ENCODE measurements at regions not wholly inside any gene's neighbourhood (a gene's known extent, or its start where the extent isn't known, plus 50 kb on each side); places are given as distances from the start of the nearest gene placed in this dataset.
"Not testable (repeated sequence)": the region's sequence is repeated elsewhere in the genome, so short reads cannot be mapped to it uniquely, and the experiment has no call there.

- no peak for FAIRE-seq
- DNase-seq (ENCODE audit: extremely low spot score, insufficient read length, low read depth) = no peak
Observed at GRCh38 chr3:78201091-78201490, 1161.2 kb downstream of the ROBO2 start.

GRCh38 chr3:78204977-78205376 is 1165.1 kb downstream of the ROBO2 start:
- FAIRE-seq = no peak
- DNase-seq (ENCODE audit: extremely low spot score, insufficient read length, low read depth) = no peak

DNA sequence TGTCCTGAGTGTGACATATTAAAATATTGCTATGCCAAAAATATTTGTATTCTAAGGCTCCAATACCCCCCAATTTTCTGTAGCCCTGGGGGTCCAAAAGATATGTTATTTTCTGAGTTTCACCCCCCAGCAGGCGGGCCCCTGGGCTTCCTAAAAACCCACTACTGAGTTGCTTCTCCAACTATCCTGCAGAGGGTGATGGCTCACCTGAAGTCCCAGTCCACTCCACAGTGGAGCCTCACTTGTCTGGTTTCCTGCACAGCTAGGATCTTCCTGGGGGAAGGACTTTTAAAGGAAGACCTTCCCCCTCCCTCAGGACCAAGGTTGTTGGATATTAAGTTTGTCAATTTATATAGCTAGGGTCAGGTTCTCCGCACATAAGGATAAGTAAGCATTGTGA is 1181.4 kb downstream of the ROBO2 start:
- FAIRE-seq = no peak
- no peak for DNase-seq (ENCODE audit: extremely low spot score, insufficient read length, low read depth)

GRCh38 chr3:78221796-78222195 is 1181.9 kb downstream of the ROBO2 start:
- FAIRE-seq = no peak
- no peak for DNase-seq (ENCODE audit: extremely low spot score, insufficient read length, low read depth)

- FAIRE-seq = no peak
- DNase-seq (ENCODE audit: extremely low spot score, insufficient read length, low read depth) = no peak
Observed at GRCh38 chr3:78235841-78236240, 1195.9 kb downstream of the ROBO2 start.

- no peak for FAIRE-seq
Observed at GRCh38 chr3:78238811-78239210, 1198.9 kb downstream of the ROBO2 start.

GRCh38 chr3:78242724-78243123 is 1202.8 kb downstream of the ROBO2 start:
- no peak for DNase-seq (ENCODE audit: extremely low spot score, insufficient read length, low read depth)
- no peak for FAIRE-seq

More at GRCh38 chr3:78238811-78239210, 1198.9 kb downstream of the ROBO2 start:
- no peak for DNase-seq (ENCODE audit: extremely low spot score, insufficient read length, low read depth)

DNA sequence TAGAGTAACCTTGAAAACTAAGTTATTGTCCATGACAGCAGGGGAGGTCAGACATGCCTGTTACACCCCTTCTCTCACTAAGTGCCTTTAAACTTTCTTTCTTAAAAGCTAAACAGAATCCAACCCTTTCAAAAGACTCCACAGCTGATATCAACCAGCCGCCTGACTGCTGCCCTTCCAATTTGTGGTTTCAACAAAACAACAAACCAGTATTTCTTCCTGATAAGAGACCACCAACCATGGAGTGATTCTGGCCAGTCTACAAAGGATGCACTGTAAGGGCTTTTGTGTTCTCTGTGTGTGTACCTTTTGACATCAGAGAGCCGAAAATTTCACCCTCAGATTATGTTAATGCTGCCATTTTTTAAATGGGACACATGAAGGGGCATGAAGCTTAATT is 1204.2 kb downstream of the ROBO2 start:
- no peak for DNase-seq (ENCODE audit: extremely low spot score, insufficient read length, low read depth)
- FAIRE-seq = no peak

- FAIRE-seq (no peak), DNase-seq (ENCODE audit: extremely low spot score, insufficient read length, low read depth) (no peak)
Observed at GRCh38 chr3:78249294-78249693, 1209.4 kb downstream of the ROBO2 start.

GRCh38 chr3:78253860-78254259 is 1214.0 kb downstream of the ROBO2 start:
- FAIRE-seq = no peak

DNA sequence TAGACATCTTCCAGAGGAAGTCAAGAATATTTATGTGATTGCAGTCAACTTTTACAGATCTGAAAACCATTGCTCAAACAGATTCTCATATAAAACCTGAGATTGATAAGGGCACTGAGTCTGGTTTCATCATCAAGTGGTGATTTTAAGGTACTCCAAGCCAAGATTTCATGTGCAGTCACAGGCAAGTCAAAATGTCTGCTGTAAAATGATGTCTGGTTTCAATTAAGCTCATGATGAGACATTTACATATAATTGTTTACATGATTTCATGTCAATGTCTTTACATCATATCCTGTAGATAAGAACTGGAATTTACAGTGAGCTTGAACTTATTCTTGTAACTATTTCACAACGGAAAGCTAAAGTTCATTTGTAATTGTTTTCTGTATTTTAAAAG is 1215.5 kb downstream of the ROBO2 start:
- FAIRE-seq = no peak
- DNase-seq (ENCODE audit: extremely low spot score, insufficient read length, low read depth) = no peak

More at GRCh38 chr3:78253860-78254259, 1214.0 kb downstream of the ROBO2 start:
- no peak for DNase-seq (ENCODE audit: extremely low spot score, insufficient read length, low read depth)

DNA sequence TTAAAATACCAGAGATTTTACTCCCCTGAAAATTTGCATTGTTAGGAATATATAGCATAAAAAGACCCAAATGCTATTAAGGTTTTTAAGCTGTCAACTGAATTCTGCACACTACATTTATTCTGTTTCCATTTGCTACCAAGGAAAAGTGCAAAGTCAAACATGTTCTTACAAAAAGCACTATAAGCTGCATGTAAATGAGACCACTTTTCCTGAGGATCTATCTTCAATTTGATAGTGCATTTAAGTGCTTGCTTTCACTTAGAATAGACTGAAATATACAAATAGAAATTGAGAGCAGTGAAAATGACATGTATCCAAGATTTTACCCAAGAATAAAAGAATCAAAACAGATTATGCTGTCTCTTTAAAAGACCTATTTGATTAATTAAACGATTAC is 1216.2 kb downstream of the ROBO2 start:
- no peak for DNase-seq (ENCODE audit: extremely low spot score, insufficient read length, low read depth)
- no peak for FAIRE-seq

DNA sequence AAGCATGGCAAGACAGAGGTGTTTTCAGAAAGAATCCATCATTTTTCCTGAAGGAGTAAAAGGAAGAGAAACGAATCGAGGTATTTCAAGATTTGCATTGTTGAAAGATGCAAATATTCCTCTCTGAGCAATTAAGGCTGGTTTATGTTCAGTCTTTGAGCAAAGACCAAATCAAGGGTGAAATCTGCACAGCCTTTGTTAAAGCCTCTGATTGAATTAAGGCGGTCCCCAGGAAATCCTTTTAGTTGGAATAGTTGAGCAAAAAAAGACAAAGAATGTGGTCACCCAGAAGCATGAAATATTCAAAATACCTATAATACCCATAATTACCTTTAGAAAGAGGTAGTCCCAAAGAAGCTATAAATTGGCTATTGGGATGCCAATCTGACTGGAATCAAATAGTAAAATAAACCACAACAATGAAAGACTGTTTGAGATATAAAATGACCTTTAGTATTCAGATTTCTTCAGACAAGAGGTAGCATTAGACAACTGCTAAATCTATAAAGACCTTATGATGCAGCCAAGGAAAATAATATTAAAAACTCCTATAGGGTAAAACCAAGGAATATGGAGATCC is 1218.1 kb downstream of the ROBO2 start:
- no peak for DNase-seq (ENCODE audit: extremely low spot score, insufficient read length, low read depth)
- FAIRE-seq = no peak

GRCh38 chr3:78258798-78259197 is 1218.9 kb downstream of the ROBO2 start:
- no peak for FAIRE-seq

GRCh38 chr3:78260388-78260787 is 1220.5 kb downstream of the ROBO2 start:
- DNase-seq (ENCODE audit: extremely low spot score, insufficient read length, low read depth) (no peak), FAIRE-seq (no peak)

More at GRCh38 chr3:78258798-78259197, 1218.9 kb downstream of the ROBO2 start:
- no peak for DNase-seq (ENCODE audit: extremely low spot score, insufficient read length, low read depth)

DNA sequence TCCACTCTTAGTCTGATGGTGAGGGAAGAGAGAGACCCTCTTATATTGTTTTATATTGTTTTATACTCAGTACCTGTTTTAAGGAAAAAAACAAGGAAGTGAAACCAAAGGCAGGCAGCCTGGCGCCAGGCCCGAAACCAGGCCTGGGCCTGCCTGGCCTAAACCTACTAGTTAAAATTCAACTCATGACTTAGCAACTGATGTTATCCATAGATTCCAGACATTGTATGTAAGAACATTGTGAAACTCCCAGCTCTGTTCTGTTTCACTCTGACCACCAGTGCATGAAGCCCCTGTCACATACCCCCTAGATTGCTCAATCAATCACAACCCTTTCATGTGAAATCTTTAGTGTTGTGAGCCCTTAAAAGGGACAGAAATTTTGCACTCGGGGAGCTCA is 1226.7 kb downstream of the ROBO2 start:
- DNase-seq (ENCODE audit: extremely low spot score, insufficient read length, low read depth); FAIRE-seq: not testable (repeated sequence)

GRCh38 chr3:78267235-78267634 is 1227.3 kb downstream of the ROBO2 start:
- DNase-seq (ENCODE audit: extremely low spot score, insufficient read length, low read depth) = no peak
- no peak for FAIRE-seq

- FAIRE-seq = no peak
- DNase-seq (ENCODE audit: extremely low spot score, insufficient read length, low read depth) = no peak
Observed at GRCh38 chr3:78268087-78268486, 1228.2 kb downstream of the ROBO2 start.

GRCh38 chr3:78268716-78269668 is 1229.1 kb downstream of the ROBO2 start:
- DNase-seq (ENCODE audit: extremely low spot score, insufficient read length, low read depth) = no peak
- no peak for FAIRE-seq

- no peak for FAIRE-seq
- no peak for DNase-seq (ENCODE audit: extremely low spot score, insufficient read length, low read depth)
Observed at GRCh38 chr3:78273326-78273725, 1233.4 kb downstream of the ROBO2 start.

DNA sequence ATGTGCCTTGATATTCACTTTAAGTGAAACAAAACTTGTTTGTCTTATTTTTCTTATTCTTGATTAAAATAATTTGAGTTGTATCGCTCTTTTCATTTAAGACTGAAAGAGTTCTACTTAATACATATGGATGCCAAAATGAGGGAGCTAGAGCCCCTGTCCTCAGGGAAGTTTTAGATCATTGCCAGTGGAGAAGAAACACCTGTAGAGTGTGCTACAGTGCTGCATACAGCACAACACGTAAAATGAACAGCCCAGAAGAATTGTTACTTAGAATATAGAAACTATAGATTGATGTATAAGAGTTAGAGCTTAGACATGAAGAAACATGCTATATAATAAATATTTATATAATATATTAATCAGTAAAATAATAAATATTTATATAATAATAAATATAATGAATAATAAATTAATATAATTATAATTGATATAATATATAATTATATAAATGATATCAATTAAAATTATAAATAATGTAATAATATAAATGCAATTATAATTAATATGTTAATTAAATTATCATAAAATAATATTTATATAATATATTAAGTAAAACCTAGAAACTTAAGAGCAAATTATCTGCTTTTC is 1234.7 kb downstream of the ROBO2 start:
- FAIRE-seq (no peak), DNase-seq (ENCODE audit: extremely low spot score, insufficient read length, low read depth) (no peak)

All from GM18507 (cell line).